ENCODE measurements at regions not wholly inside any gene's neighbourhood (a gene's known extent, or its start where the extent isn't known, plus 50 kb on each side); places are given as distances from the start of the nearest gene placed in this dataset.

DNA sequence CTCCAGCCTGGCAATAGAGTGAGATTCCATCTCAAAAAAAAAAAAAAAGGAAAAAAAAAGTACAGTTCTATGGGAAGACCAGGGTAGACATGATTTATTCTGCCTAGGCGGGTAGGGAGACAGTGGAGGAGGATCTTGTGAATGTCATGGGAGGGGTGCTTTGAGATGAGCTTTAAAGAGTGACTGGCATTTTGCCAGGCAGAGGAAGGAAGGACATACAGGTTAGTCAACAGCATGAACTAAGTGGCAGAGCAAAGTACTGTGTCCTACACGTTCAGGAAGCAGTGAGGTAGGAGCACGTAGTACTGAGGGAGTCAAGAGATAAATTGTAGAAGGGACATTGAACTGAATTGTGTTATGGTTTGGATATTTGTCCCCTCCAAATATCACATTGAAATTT lies 451.5 kb downstream of the TOX3 start:
- DNase-seq: no peak

DNA sequence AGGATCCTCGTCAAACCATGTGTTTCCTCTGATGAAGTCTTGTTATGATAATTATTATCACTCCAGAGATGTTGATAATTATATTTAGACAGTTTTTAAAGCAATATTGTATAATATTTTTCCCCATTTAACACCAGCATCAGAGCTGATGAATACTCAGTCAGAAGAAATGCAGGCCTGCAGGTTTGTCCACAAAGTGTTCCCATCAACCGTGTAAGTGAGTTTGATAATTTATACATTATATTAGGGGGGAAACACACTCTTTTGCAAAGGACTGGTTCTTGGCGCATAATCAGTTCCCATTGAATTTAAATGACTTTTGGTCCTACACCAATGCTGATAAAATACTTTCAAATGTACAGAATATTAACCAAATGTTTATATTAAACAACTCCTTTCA lies 454.8 kb downstream of the TOX3 start:
- no peak for DNase-seq

- no peak for DNase-seq
Measured at GRCh38 chr16:52090080-52090479, 456.9 kb downstream of the TOX3 start.

DNA sequence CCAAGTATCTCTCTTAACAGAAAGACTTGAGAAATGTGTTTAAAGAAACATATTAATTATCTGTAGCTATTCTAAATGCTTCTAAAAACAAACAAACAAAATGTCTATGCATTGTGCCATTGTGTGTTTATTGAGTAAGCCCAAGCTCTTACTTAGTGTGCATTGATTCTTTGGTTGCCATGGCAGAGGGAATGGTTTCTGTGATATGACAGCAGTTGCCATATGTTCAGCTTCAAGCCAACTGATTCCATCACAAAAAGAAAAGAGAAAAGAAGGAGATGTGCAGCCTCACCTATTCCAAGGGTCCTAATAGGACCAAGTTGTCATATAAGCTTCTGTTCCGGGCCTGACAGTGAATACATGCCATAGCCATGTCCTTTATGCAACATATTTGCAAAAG lies 457.5 kb downstream of the TOX3 start:
- DNase-seq: no peak

DNA sequence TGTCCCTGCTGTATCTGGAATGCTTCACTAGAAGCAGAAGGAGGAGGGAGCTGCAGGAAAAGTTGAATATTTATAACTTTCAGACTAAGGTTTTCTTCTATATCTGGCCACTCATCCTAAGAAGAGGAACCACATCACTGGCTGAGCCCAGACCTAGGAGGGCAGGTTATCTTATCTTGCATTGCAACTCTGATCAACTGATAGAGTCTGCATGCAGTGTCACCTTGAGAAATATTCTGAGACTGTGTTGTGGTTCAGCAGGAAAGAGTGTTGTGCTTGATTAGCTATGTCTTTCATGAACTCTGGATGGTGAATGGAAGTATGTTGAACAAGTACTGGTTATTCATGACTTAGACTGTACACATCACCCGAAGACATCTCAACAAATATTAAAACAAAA lies 460.0 kb downstream of the TOX3 start:
- no peak for DNase-seq

GRCh38 chr16:52078716-52079655 lies 468.0 kb downstream of the TOX3 start:
- no peak for DNase-seq

DNA sequence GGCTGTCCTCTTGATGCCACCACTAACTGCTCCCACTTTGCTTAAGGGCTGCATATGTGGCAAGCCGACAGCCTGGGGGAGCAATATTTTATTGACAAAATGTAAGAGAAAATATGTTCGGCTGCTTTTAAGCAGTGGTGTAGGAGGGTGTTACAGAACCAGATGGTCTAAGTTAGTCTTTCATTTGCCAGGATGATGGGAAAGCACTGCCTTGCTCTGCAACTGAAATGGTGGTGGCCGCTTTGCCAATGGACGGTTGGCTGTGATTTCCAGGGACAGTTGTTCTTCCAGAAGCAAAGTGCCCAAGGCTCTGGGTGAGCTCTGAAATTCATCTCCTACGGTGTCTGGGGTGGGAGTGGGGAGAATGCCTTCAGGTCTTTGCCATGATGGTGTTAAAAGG lies 469.3 kb downstream of the TOX3 start:
- DNase-seq: no peak

- no peak for DNase-seq
Measured at GRCh38 chr16:52076801-52077201, 470.1 kb downstream of the TOX3 start.

GRCh38 chr16:52076332-52076731 lies 470.6 kb downstream of the TOX3 start:
- no peak for DNase-seq

DNA sequence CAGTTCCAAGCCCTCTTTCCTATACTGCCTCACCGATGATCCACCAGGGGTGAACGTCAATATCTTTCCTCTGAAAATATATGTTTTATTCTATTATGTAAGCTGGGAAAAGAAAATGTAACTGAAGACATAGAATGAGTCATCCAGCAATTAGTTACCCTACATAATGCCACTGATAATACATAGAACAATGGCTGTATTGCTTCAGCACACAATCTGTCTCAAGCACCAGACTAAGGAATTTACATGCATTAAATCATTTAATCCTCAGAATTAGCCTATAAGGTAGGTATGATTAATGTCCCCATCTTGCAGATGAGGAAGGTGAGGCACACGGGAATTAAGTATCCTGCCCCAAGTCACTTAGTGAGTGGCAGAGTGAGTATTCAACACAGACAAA lies 472.8 kb downstream of the TOX3 start:
- DNase-seq: no peak

- DNase-seq: no peak
Measured at GRCh38 chr16:52073024-52073423, 473.9 kb downstream of the TOX3 start.

DNA sequence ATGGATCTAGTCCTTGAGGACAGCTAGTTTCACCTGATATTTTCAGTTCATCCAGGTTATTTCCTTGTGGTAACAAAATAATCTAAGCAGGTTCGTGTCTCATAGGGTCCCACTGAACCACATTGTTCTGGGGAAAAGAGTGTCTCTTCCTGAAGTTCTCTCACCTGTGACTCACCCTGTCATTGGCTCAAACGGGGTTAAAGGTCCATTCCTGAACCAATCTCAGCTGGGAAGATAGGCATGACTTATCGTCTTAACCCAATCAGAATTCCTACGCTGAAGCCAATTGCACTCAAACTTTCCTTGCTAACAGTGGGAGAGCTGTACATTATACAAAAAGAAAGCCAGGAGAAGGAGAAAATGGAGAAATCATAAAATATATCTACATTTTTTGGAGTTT lies 475.8 kb downstream of the TOX3 start:
- no peak for DNase-seq

- no peak for DNase-seq
Measured at GRCh38 chr16:52070341-52071057, 476.4 kb downstream of the TOX3 start.

- no peak for DNase-seq
Measured at GRCh38 chr16:52069866-52070265, 477.1 kb downstream of the TOX3 start.

- DNase-seq: no peak
Measured at GRCh38 chr16:52068447-52069074, 478.4 kb downstream of the TOX3 start.

- DNase-seq: no peak
Measured at GRCh38 chr16:52066962-52067361, 480.0 kb downstream of the TOX3 start.

- no peak for DNase-seq
Measured at GRCh38 chr16:52056259-52056658, 490.7 kb downstream of the TOX3 start.

GRCh38 chr16:52055381-52055780 lies 491.6 kb downstream of the TOX3 start:
- DNase-seq: no peak

- no peak for DNase-seq
Measured at GRCh38 chr16:52054326-52054725, 492.6 kb downstream of the TOX3 start.

DNA sequence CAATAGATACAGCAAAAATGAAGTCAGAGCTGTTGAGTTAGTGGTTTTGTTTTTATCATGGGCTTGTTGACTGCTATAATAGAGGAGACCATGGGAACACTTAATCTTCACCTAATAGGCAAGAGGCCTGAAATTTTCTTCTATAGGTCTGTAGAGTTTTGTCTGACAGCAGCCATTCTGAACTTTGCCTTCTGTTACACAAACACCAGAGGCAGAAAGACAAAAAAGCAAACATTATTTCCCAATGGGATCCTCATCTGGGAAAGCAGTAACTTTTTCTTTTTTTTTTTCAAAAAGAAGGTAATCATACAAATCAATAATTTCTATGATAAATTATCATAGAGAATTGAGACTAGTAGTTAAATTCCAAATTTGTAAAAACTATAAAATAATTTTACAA lies 494.1 kb downstream of the TOX3 start:
- no peak for DNase-seq

GRCh38 chr16:52051414-52052172 lies 495.4 kb downstream of the TOX3 start:
- DNase-seq: no peak

- DNase-seq: no peak
Measured at GRCh38 chr16:52050418-52050817, 496.5 kb downstream of the TOX3 start.

DNA sequence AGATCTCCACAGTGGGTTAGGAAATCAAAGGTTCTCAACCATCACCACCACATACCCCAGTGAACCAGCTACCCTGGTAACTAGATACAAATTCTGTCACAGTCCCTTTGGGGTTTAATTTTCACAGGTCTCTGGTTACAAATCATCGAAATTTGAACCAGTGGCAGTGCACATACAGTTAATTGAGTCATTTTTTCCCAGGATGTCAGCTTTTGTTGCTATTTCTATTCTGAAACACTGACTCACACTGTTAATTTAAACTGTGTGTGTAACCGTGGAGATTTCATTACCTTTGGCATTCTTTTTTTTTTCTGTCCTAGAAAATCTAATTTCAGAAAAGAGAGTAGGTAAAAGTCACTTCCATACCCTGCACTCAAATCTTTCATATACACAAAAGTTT lies 511.5 kb downstream of the TOX3 start:
- DNase-seq: no peak

All from stimulated activated CD4-positive, alpha-beta T cell treated with anti-CD3 and anti-CD28 coated beads, Interleukin-1b, Interleukin-23, amount 100 ng/mL, for 48 hours (primary cell).